ENCODE measurements at regions not wholly inside any gene's neighbourhood (a gene's known extent, or its start where the extent isn't known, plus 50 kb on each side); places are given as distances from the start of the nearest gene placed in this dataset.

DNA sequence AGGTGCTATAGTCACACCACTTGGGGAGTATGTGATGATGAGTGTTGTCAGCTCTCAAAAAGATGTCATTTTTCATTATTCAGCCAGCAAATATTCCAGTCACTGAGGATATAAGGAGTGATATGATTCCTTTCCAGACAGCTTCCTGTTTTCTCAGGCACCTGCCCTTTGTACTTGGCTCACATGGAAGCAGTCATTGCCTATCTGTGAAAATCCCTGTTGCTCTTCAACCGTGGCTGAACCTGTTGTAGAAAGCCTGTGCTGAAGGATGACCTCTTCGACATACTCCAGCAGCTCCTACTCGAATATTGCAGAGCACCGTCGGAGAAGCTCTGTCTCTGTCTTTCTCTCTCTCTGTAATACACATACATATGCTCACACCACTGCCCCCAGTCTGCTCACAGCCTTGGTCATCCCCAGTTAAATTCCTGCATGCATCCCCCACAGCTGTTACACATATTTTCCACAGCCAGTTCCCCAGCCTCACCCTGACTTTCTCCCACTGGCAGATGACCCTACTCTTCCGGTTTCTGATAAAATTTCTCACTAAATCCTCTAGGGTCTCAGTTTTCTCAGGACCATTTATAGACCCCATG is 204.2 kb upstream of the ARGLU1 start:
- Histone ChIP-seq H4K20me1 (ENCODE audit: insufficient read depth) (no peaks in the 10 kb centered on the region), H3K4me1 (ENCODE audit: low read depth, poor library complexity, severe bottlenecking) (no peaks in the 10 kb centered on the region), H3K27me3 (ENCODE audit: insufficient read depth, low read depth) (no peaks in the 10 kb centered on the region), H3K4me2 (no peak overlapping the region), H3K4me3 (IDR thresholded peaks at IDR 0.05; ENCODE audit: insufficient read depth, low read depth, low read length) (no peak overlapping the region), H2AFZ (ENCODE audit: low read depth) (no peak overlapping the region), H3K36me3 (ENCODE audit: insufficient read depth) (no peaks in the 10 kb centered on the region), H3K27ac (no peak overlapping the region), H3K9ac (no peak overlapping the region), H3K79me2 (ENCODE audit: insufficient read depth, low read depth) (no peaks in the 10 kb centered on the region)
- TF ChIP-seq, protein P1, sequence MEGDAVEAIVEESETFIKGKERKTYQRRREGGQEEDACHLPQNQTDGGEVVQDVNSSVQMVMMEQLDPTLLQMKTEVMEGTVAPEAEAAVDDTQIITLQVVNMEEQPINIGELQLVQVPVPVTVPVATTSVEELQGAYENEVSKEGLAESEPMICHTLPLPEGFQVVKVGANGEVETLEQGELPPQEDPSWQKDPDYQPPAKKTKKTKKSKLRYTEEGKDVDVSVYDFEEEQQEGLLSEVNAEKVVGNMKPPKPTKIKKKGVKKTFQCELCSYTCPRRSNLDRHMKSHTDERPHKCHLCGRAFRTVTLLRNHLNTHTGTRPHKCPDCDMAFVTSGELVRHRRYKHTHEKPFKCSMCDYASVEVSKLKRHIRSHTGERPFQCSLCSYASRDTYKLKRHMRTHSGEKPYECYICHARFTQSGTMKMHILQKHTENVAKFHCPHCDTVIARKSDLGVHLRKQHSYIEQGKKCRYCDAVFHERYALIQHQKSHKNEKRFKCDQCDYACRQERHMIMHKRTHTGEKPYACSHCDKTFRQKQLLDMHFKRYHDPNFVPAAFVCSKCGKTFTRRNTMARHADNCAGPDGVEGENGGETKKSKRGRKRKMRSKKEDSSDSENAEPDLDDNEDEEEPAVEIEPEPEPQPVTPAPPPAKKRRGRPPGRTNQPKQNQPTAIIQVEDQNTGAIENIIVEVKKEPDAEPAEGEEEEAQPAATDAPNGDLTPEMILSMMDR (conservative IDR thresholded peaks at IDR 0.05; ENCODE audit: low read depth, low read length), result no peak

DNA sequence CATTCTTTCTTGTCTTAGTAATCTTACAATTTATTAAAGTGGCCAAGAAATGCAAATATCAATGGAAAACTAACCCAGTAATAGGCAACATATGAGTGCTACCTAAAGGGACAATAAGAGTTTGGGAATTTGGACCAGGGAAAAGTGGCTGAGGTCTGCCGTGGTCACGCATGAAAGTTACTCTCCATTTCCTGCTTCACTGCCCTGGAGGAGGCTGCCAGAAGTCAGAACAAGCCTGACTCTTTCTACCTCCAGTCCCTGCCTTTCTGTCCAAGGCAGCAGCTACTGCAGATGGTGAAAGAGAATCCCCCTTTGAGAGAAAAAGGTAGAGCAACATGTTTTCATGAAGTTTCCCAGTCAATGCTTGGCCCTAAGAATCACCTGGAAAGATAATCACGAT is 201.1 kb upstream of the ARGLU1 start:
- H3K27ac ChIP-seq, result no peak overlapping the region
- H3K79me2 ChIP-seq (ENCODE audit: insufficient read depth, low read depth), result no peaks in the 10 kb centered on the region
- TF ChIP-seq, protein P1 (conservative IDR thresholded peaks at IDR 0.05; ENCODE audit: low read depth, low read length), result no peak

DNA sequence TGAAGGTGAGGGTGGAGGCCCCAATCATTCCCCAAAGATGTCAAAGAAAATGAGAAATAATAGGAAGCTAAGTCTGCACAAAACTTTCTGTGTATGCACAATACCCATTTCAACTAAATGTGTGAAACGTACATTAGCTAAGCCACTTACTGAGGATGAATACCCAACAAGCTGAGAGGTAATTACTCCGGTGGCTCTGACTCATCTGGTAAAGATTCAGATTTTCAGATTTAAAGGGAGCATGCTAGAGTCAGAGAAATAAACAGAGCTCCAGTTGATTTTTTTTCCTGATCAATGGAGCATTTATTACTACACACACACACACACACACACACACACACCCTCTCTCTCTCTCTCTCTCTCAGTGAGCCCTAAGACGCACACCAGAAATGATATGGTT is 194.8 kb upstream of the ARGLU1 start:
- no peaks in the 10 kb centered on the region for H4K20me1 ChIP-seq (ENCODE audit: insufficient read depth)
- TF ChIP-seq, protein P1 (conservative IDR thresholded peaks at IDR 0.05; ENCODE audit: low read depth, low read length), result no peak
- H3K4me3 ChIP-seq (IDR thresholded peaks at IDR 0.05; ENCODE audit: insufficient read depth, low read depth, low read length), result no peak overlapping the region
- H3K27me3 ChIP-seq (ENCODE audit: insufficient read depth, low read depth), result no peaks in the 10 kb centered on the region
- H3K4me1 ChIP-seq (ENCODE audit: low read depth, poor library complexity, severe bottlenecking), result no peaks in the 10 kb centered on the region
- H3K36me3 ChIP-seq (ENCODE audit: insufficient read depth), result no peaks in the 10 kb centered on the region
- H3K79me2 ChIP-seq (ENCODE audit: insufficient read depth, low read depth), result no peaks in the 10 kb centered on the region
- H3K9ac ChIP-seq, result no peak overlapping the region
- H3K4me2 ChIP-seq, result no peak overlapping the region
- no peak overlapping the region for H2AFZ ChIP-seq (ENCODE audit: low read depth)
- no peak overlapping the region for H3K27ac ChIP-seq

More for the DNA sequence above, 201.1 kb upstream of the ARGLU1 start:
- Histone ChIP-seq H3K4me3 (IDR thresholded peaks at IDR 0.05; ENCODE audit: insufficient read depth, low read depth, low read length) (no peak overlapping the region), H3K9ac (no peak overlapping the region), H4K20me1 (ENCODE audit: insufficient read depth) (no peaks in the 10 kb centered on the region), H3K4me1 (ENCODE audit: low read depth, poor library complexity, severe bottlenecking) (no peaks in the 10 kb centered on the region), H3K4me2 (no peak overlapping the region), H3K27me3 (ENCODE audit: insufficient read depth, low read depth) (no peaks in the 10 kb centered on the region), H2AFZ (ENCODE audit: low read depth) (no peak overlapping the region), H3K36me3 (ENCODE audit: insufficient read depth) (no peaks in the 10 kb centered on the region)

DNA sequence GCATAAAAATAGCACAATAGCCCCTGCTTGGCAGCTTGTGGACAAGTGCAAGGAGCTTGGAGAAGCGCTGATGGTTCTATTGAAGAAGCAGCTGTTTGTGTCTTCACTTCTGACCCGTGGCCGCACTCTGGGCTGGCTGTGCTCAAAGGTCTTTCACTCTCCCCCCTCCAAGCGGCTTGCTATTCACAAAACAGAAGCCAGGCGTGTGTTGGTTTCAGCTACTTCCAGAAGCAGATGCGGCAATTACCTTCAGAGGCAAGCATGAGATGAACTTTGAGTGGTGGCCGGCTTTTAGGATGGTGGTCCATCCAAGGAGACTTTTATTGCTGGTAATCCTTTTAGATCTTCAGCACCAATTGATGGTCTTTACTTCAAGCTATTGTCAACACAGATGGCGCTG is 188.5 kb upstream of the ARGLU1 start:
- H3K4me3 ChIP-seq (IDR thresholded peaks at IDR 0.05; ENCODE audit: insufficient read depth, low read depth, low read length), result no peak overlapping the region
- H3K9ac ChIP-seq, result no peak overlapping the region
- no peaks in the 10 kb centered on the region for H3K4me1 ChIP-seq (ENCODE audit: low read depth, poor library complexity, severe bottlenecking)
- H3K36me3 ChIP-seq (ENCODE audit: insufficient read depth), result no peaks in the 10 kb centered on the region
- H3K27me3 ChIP-seq (ENCODE audit: insufficient read depth, low read depth), result no peaks in the 10 kb centered on the region
- no peak overlapping the region for H3K27ac ChIP-seq
- no peak overlapping the region for H2AFZ ChIP-seq (ENCODE audit: low read depth)
- TF ChIP-seq, protein P1 (conservative IDR thresholded peaks at IDR 0.05; ENCODE audit: low read depth, low read length), result no peak
- no peaks in the 10 kb centered on the region for H3K79me2 ChIP-seq (ENCODE audit: insufficient read depth, low read depth)
- no peaks in the 10 kb centered on the region for H4K20me1 ChIP-seq (ENCODE audit: insufficient read depth)
- no peak overlapping the region for H3K4me2 ChIP-seq

Data from KMS-11 (cell line).